ENCODE measurements at regions not wholly inside any gene's neighbourhood (a gene's known extent, or its start where the extent isn't known, plus 50 kb on each side); places are given as distances from the start of the nearest gene placed in this dataset.

DNA sequence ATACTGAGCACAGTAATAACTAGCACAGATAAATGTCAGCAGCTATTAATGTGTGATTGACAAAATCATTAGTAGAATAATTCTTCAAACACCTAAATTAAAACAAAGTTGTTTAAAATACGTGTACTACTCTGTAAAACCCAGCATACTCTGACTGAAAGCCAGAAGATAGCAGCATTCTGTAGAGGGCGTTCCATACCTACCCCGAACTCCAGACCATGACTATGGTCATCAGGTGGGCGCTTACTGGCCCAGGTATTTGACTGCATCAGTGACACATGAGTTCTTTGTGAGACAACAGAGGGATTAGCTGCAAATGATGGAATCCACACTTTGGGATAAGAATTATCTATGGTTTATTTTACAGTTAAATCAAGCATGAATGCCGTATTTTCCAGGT lies 139.7 kb upstream of the POGK start:
- Histone ChIP-seq H3K4me3 (no peak overlapping the region), H3K9me3 (no peaks in the 10 kb centered on the region), H3K27me3 (no peaks in the 10 kb centered on the region), H3K27ac (no peak overlapping the region), H3K36me3 (no peaks in the 10 kb centered on the region), H3K4me1 (no peaks in the 10 kb centered on the region)
- DNase-seq, result no peak
- no peak for TF ChIP-seq EP300 (IDR thresholded peaks at IDR 0.05; ENCODE audit: low read depth)
- TF ChIP-seq, protein P1, sequence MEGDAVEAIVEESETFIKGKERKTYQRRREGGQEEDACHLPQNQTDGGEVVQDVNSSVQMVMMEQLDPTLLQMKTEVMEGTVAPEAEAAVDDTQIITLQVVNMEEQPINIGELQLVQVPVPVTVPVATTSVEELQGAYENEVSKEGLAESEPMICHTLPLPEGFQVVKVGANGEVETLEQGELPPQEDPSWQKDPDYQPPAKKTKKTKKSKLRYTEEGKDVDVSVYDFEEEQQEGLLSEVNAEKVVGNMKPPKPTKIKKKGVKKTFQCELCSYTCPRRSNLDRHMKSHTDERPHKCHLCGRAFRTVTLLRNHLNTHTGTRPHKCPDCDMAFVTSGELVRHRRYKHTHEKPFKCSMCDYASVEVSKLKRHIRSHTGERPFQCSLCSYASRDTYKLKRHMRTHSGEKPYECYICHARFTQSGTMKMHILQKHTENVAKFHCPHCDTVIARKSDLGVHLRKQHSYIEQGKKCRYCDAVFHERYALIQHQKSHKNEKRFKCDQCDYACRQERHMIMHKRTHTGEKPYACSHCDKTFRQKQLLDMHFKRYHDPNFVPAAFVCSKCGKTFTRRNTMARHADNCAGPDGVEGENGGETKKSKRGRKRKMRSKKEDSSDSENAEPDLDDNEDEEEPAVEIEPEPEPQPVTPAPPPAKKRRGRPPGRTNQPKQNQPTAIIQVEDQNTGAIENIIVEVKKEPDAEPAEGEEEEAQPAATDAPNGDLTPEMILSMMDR (IDR thresholded peaks at IDR 0.05), result no peak
- intact Hi-C loops (cut with DNase I; ENCODE audit: low total_unique reads), result no loop called here
- in situ Hi-C loops (cut with MboI; ENCODE audit: low pct_ligation_motif_present in 1 of 4, low pct_unique_long_range_greater_than_20kb in 1 of 4, low sequenced_read_pairs in 3 of 4), result no loop called here
- WGBS, 2 donors (ENCODE audit: low coverage in 1 of 2), result 0 to 47% methylated on average over 2 to 5 of the region's 5 CpGs

DNA sequence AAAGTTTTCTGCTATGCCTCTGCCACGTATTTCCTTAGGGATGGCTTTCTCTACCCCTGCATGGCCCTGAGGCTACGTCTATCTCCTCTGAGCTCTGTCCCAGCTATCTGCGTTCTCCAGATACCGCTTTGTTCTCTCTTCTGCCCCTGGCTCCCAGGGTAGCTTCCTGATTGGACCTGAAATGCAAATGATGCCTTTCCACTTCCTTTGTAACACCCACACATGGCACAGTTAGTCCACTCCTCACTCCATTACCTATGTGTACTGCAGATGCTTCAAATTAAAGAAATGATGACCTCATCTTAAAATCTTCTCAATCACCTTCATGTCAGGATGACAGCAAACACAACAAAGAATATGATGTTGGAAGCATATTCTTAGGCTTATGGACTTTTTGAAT lies 138.6 kb upstream of the POGK start:
- DNase-seq, result no peak
- H3K4me1 ChIP-seq, result no peaks in the 10 kb centered on the region
- H3K27ac ChIP-seq, result no peak overlapping the region
- WGBS, 2 donors (ENCODE audit: low coverage in 1 of 2), result 45 to 74% methylated on average over 4 of the region's 4 CpGs
- intact Hi-C loops (cut with DNase I; ENCODE audit: low total_unique reads) (no loop called here), in situ Hi-C loops (cut with MboI; ENCODE audit: low pct_ligation_motif_present in 1 of 4, low pct_unique_long_range_greater_than_20kb in 1 of 4, low sequenced_read_pairs in 3 of 4) (no loop called here)
- no peaks in the 10 kb centered on the region for H3K27me3 ChIP-seq
- TF ChIP-seq EP300 (IDR thresholded peaks at IDR 0.05; ENCODE audit: low read depth) (no peak), POLR2AphosphoS5 (IDR thresholded peaks at IDR 0.05) (no peak), POLR2A (IDR thresholded peaks at IDR 0.05) (no peak)
- H3K36me3 ChIP-seq, result no peaks in the 10 kb centered on the region
- no peak overlapping the region for H3K4me3 ChIP-seq
- no peaks in the 10 kb centered on the region for H3K9me3 ChIP-seq

DNA sequence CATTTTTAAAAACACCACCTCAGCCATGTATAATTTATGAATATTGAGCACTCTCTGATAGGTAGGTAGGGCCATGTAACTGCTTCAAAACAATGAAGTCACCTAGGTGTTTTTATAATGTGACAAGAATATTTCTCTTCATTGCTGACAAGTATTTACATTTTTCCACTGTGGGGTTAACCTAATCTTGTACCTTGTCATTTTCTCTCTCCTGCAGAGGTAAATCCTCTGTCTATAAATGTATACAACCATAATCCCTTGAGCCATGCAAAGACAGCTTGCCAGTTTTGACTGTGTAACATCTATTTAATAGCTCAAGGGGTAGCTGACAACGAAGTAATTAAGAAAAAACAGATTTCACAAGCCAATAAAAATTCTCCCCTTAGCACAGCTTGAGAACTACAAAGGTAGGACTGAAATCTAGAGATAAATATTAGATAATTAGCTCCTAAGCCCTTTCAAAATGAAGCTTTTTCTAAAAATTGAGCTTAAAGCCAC lies 137.6 kb upstream of the POGK start:
- TF ChIP-seq EP300 (IDR thresholded peaks at IDR 0.05; ENCODE audit: low read depth), result no peak
- TF ChIP-seq, protein P1 (IDR thresholded peaks at IDR 0.05), result no peak
- H3K27me3 ChIP-seq, result no peaks in the 10 kb centered on the region
- DNase-seq, result no peak
- H3K27ac ChIP-seq, result no peak overlapping the region
- intact Hi-C loops (cut with DNase I; ENCODE audit: low total_unique reads) (no loop called here), in situ Hi-C loops (cut with MboI; ENCODE audit: low pct_ligation_motif_present in 1 of 4, low pct_unique_long_range_greater_than_20kb in 1 of 4, low sequenced_read_pairs in 3 of 4) (no loop called here)
- no peaks in the 10 kb centered on the region for H3K36me3 ChIP-seq
- H3K9me3 ChIP-seq, result no peaks in the 10 kb centered on the region
- H3K4me1 ChIP-seq, result no peaks in the 10 kb centered on the region
- no peak overlapping the region for H3K4me3 ChIP-seq
- 15 to 20% methylated on average over 1 of the region's 1 CpG for WGBS, 2 donors (ENCODE audit: low coverage in 1 of 2)

DNA sequence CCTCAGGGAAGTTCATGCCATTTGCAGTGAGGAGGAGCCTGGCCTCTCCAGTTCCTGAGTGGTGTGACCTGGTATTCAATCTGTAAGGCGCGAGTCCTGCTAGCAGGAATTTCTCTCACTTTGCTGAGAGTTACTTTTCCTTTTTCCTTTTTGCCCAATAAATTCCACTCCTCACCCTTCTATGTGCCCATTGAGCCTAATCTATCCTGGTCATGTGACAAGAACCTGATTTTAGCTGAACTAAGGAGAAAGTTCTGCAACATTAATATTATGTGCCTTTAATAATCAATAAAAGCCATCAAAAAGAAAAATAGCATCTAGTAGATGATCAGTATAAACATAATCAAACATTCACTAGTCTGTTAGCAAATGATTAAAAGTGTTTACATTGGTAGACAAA lies 136.1 kb upstream of the POGK start:
- TF ChIP-seq POLR2A (IDR thresholded peaks at IDR 0.05) (no peak), POLR2AphosphoS5 (IDR thresholded peaks at IDR 0.05) (no peak), EP300 (IDR thresholded peaks at IDR 0.05; ENCODE audit: low read depth) (no peak)
- TF ChIP-seq, protein P1 (IDR thresholded peaks at IDR 0.05), result no peak
- H3K4me1 ChIP-seq, result no peaks in the 10 kb centered on the region
- no peak overlapping the region for H3K27ac ChIP-seq
- no peaks in the 10 kb centered on the region for H3K27me3 ChIP-seq
- H3K4me3 ChIP-seq, result no peak overlapping the region
- H3K9me3 ChIP-seq, result no peaks in the 10 kb centered on the region
- no peak for DNase-seq
- WGBS, 2 donors (ENCODE audit: low coverage in 1 of 2), result 88% methylated on average over 2 of the region's 2 CpGs; no CpG with 5 or more reads in 1 of the 2 donors
- in situ Hi-C loops (cut with MboI; ENCODE audit: low pct_ligation_motif_present in 1 of 4, low pct_unique_long_range_greater_than_20kb in 1 of 4, low sequenced_read_pairs in 3 of 4), result no loop called here
- H3K36me3 ChIP-seq, result no peaks in the 10 kb centered on the region
- intact Hi-C loops (cut with DNase I; ENCODE audit: low total_unique reads), result no loop called here

DNA sequence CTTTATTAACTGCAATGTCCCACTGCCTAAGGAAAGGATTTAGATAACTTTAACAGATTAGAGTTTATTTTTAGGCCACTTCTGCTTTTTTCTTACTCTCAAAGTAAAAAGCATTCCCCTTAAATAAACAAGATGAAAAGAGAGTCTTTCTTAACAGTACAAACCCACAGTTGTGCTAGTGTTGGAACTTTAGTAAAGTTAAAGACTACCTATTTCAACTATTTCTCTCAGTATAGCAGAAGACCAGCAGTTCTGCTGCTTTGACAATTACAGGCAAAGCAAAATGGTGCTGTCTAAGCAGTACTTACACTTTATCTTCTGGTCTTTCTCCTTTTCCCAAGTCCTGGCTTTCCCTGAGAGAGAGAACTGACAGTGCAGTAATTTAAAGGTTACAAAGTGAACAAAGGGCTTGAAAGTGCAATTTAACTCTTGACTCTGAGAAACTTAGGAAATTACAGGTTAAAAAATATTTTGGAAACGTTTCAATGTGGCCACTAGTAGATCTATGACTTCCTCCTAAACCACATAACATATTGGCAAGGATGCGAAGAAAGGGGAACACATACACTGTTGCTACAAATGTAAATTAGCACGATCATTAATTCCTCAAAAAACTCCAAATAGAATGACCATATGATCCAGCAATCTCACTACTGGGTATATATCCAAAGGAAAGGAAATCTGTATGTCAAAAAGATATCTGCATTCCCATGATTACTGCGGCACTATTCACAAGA lies 135.4 kb upstream of the POGK start:
- Histone ChIP-seq H3K27me3 (no peaks in the 10 kb centered on the region), H3K4me3 (no peak overlapping the region), H3K36me3 (no peaks in the 10 kb centered on the region), H3K4me1 (no peaks in the 10 kb centered on the region), H3K27ac (no peak overlapping the region), H3K9me3 (no peaks in the 10 kb centered on the region)
- intact Hi-C loops (cut with DNase I; ENCODE audit: low total_unique reads), result loop anchor here (2.0 kb wide), 1 partner anchor 15 kb away; no protein-coding TSS in a partner anchor
- no peak for DNase-seq
- in situ Hi-C loops (cut with MboI; ENCODE audit: low pct_ligation_motif_present in 1 of 4, low pct_unique_long_range_greater_than_20kb in 1 of 4, low sequenced_read_pairs in 3 of 4), result no loop called here
- 54 to 60% methylated on average over 4 of the region's 4 CpGs for WGBS, 2 donors (ENCODE audit: low coverage in 1 of 2)
- TF ChIP-seq POLR2A (IDR thresholded peaks at IDR 0.05), result no peak
- TF ChIP-seq, protein P1 (IDR thresholded peaks at IDR 0.05), result no peak
- TF ChIP-seq EP300 (IDR thresholded peaks at IDR 0.05; ENCODE audit: low read depth), result no peak
- no peak for TF ChIP-seq POLR2AphosphoS5 (IDR thresholded peaks at IDR 0.05)

Measured in transverse colon (tissue), 4 donors.